GM21528 (cell line): ENCODE measurements at regions not wholly inside any gene's neighbourhood (a gene's known extent, or its start where the extent isn't known, plus 50 kb on each side); places are given as distances from the start of the nearest gene placed in this dataset.
"Not testable (repeated sequence)": the region's sequence is repeated elsewhere in the genome, so short reads cannot be mapped to it uniquely, and the experiment has no call there.

Source experiments
- ATAC-seq: cut with Tn5 transposase; IDR thresholded peaks from one replicate; pipeline ENCODE4 v1.9.1; 2021; ENCODE audit warnings: mild to moderate bottlenecking, moderate library complexity; ENCODE audit not compliant: unreplicated experiment, low FRiP score

DNA sequence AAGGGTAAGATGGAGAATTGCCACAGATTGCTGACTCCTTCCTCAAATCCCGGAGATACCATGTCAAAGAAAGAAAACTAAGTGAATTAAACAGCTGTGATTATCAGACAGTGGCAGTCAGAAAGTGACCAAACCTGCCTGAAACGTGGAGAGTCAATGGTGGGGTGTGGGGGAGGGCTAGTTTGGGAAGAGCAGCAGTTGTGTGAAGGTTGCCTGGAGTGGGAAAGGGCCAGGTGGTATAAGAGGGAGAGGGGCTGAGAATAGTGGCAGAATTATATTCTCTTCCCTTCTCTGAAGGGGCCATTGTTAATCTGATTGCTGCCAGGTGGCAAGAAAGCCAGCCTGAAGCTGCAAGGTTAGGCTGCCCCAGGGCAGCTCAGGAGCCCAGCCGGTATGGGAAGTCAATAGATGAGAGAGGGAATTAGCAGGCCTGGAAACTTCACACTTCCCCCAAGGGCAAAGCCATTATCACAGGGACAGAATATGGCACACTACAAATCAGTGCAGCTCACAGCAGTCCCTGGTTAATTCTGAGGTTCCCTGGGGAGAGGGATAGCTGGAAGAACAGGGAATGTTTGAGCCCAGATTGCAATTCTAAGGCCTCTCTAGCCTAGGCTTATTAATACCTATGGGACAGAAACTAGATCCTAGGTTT lies 83.9 kb upstream of the ITGB1 start:
- no peak for ATAC-seq

DNA sequence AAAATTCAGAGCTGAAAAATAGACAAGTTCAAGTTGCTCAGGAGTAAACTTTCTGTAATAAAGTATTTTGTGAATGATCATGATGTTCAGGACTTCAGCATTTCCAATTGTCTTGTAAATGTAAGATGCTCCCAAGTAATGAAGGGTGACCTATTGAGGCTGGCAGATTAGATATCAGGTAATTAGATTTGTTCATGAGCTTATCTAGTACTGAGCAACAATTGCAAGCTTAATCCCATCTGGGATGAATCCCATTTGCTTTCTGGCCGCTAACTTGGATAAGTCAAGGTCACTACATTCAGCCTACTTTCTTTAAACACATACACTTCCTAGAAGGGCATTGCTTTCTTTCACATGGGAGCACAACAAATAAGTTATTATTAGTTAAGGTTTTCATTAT lies 82.4 kb upstream of the ITGB1 start:
- ATAC-seq = no peak

DNA sequence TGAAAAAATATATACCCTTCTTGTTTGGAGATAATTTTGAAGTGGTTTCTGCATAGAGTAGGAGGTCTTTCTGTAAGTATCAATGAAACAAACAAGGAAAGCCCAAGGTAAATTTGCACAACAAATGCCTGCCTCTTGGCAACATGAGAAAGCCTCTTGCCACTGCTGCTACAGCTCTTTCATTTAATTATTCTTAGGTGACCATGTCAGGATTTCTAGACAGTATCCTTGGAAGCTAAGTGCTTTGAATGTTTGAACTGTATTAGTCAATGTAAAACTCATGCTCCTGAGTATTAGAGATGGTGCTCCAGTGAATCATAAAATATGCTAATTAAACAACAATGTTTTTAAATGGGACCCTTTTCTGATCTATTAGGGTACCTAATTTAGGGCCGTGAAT lies 81.2 kb upstream of the ITGB1 start:
- no peak for ATAC-seq

DNA sequence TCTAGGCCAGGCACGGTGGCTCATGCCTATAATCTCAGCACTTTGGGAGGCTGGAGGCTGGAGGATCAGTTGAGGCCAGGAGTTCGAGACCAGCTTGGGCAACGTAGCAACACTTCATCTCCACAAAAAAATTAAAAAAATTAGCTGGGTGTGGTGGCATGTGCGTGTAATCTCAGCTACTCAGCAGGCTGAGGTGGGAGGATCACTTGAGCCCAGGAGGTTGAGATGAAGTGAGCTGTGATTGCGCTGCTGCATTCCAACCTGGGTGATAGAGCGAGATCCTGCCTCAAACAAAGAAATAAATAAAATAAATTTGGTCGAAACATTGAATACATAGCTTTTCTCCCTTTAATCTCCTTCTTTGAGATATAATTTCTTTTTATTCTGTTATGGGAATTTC lies 80.6 kb upstream of the ITGB1 start:
- ATAC-seq = no peak

DNA sequence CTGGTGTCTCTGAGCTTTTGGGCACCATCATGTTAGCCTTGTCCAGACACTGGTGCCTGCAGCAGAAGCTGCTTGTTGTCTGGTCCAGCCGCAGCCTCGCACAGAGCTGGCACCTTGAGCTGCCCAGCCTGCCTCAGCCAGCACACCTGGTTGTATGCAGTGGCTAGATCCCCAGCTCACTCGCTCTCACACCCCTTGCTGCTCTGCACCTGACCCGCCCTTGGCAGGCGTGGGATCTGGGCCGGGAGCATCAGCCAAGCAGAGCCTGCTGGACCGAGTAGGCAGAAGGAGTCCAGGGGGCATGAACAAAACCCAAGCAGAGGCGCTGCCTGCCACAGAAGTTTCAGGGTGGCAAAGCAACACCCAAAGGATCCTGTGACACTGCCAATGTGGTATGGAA lies 79.7 kb upstream of the ITGB1 start:
- no peak for ATAC-seq

DNA sequence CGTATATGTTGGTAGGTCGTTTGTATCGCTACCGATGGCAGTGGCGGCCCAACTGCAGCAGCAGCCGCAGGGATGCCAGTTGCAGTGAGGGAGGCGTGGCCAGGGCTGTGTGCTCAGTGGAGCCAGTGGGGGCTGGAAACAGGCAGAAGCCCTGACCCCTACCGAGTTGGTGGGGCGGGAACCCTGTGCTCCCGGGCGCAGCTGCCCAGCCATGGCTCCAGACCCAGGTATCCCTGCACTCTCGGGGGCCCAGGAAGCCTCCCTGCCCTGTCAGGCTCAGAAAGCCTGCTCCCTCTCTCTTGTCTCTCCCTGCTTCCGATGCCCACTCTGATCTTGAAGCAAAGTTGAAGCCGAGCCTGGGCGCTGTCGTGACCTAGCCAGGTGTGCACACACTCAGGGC lies 78.6 kb upstream of the ITGB1 start:
- no peak for ATAC-seq

DNA sequence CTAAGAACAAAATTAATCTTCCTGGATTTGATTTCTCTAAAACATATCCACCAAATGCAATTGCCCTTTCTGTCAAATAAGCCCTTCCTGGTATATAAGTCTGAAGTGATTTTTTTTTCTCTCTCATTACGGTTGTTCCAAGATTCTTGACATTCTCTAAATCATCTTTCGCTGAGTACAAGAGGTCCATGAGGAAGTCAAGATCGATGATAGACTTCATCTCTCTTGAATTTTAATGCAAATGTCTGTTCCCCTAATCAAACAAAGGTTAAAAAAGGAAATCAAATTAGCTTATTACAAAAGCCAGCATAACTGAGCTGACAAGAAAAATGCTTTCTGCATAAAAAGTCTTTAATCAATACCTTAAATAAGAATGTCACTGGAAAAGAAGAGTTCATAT lies 77.4 kb upstream of the ITGB1 start:
- ATAC-seq = no peak

DNA sequence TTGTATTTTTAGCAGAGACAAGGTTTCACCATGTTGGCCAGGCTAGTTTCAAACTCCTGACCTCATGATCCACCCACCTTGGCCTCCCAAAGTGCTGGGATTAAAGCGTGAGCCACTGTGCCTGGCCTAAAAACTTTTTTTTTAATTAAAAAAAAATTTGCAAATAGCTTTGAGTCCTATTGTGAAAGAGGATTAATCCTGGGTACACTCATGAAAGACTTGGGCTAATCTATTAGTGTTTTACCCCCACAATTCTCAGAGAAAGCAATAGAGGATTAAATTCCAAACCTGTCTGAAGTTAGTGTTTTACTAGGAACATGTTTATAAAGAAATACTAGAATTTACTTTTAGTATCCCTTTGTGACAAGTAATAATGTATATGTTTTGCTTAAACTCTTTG lies 76.9 kb upstream of the ITGB1 start:
- ATAC-seq = no peak

DNA sequence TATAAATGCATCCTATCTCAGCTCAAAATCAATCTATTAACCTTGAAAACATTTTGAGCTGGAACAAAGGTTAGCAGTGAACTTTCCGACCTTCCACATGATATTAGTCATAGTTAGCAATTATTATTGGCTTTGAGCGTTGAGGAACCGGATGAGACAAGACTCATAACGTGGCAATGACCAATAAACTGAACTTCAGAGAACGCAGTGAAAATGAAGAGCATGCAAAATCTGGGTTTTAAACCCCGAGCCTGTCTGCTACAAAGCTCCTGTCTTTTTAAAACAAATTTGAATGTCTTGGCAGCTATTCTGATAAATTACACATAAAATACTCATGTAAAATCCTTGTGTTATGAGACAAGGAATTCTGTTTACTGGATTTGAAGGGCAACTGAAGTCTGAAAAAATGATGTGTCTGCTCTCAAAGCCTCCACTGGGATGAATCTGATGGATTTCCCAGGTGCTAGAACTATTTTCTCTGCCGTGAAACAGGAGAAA lies 74.7 kb upstream of the ITGB1 start:
- no peak for ATAC-seq

DNA sequence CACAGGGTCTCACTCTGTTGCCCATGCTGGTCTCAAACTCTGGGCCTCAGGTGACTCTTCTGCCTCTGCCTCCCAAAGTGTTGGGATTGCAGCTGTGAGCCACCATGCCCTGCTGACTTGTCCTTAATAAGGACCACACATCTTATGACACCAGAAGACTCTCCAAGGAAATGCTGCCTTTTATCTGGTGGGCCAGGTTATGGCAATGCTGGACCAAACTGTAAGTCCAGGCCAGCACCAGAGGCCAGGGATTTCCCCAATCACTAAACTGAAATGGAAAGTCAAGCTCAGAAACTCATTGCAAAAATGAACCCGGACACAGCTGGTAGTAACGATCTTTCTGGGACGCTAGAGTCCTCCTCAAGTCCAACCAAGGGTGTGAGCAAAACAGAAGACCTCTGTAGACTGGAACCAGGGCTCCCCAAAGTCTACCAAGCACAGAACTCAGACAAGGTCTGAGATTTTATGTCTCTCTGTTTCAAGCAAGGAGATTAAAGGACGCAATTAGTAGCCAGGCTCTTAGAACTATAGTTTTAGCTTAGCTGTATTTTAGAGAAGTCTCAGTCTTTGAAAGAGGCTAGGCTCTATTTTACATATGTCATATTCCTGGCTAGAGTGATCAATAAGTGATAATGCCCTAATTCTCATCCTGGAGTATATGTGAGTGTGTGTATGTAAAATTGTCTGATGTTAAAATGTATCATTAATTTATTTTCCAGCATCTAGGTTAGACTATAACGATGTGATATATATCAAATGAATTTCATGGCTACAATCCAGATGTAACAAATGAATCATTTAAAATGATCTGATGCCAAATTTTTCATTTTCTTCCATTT lies 74.0 kb upstream of the ITGB1 start:
- ATAC-seq = no peak

DNA sequence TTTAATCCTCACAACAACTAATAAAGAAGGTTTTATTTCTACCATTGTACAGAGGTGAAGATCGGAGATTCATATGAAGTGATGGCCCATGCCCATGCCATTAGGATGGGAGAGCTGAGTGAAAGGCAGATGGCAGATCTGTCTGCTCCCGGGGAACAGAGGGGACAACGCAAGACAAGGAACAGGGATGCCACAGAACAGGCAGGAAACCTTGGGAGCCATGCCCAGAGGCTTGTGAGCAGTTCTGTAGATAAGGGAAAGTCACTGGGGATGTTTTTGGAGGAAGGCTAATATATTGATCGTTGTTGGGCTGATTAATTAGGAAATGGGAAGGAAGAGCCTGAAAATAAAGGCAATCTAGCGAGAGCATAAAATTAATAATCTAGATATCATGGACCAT lies 73.1 kb upstream of the ITGB1 start:
- no peak for ATAC-seq

DNA sequence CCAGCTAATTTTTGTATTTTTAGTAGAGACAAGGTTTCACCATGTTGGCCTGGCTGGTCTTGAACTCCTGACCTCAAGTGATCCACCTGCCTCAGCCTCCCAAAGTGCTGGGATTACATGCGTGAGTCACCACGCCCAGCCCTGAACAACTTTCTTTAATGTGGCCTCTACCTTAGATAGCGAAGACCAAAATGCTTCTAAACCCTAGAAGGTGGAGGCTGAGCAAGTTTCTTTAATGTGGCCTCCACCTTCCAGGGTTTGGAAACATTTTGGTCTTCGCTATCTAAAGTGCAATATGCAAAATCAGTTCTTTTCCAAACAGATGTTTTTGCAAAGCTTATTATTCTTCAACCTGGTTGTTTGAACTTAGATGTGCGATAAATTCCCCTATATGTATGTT lies 70.5 kb upstream of the ITGB1 start:
- not testable (repeated sequence) for ATAC-seq

DNA sequence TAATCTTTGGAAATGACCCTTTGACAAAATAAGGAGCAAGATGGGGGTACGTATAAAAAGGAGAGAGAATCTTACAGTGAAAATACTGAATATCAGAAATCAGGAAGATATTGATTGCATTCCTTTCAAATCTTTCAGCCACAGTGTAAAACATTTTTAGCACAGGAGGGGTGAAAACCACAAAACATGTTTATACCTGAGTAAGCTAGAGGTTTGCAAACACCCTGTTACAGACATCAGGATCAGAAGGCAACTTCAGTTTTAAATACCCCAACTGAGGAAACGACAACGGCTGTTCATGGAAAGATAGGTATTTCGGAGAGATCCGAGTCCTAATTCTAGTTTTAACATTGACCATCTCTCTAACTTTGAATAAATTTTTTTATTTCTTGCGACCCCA lies 69.1 kb upstream of the ITGB1 start:
- ATAC-seq = no peak

DNA sequence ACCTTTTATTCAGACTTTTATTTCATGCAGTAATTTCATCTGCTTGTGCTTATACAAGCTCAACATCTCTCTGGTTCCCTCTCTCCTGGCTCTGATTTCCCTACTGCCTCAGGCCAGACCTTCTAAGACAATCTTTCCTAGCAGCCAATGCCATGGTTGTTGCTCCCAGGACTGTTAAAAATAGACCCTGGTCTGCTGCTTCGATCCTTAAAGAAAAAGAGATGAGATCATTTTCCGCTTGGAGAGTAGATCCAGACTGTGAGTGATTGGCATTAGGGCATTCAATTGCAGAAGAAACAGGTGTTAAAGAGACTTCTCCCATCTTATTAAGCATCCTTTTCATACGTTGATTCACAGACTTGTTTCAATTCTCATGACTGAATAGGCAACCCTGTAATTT lies 68.4 kb upstream of the ITGB1 start:
- no peak for ATAC-seq

DNA sequence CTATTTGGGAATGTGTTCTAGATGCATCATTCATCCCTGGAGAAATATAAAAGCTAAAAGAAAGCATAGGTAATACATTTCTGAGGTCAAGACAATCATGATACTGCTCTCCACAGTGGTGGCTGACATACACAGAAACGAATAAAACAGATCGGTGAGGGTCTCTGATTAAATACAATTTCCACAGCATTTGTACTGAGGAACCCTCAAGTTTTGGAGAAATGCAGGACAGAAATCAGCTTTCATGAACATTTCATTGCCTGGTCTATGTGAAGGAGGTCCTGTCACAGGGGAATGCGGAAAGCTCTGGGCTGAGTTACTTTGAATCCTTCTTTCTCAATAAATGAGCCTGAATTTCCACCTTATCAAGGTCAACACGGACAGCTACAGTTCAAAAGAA lies 67.9 kb upstream of the ITGB1 start:
- no peak for ATAC-seq

DNA sequence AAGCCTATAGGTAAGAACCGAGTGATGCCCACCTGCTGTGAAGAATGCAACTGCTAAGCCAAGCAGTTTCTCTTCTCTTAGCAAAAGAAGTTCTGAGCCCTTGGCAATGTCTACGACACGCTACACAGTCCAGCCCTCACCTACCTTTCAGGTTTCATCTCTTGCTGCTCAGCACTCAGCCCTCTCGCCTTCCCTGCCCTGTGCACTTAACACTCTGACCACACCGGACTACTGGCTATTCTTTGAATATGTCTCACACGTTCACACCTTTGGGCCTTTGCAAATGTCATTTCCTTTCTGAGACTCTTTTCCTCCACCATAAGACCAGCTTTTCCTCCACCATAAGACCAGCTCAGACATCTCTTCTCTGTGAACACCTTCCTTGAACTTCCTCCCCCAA lies 67.0 kb upstream of the ITGB1 start:
- no peak for ATAC-seq

DNA sequence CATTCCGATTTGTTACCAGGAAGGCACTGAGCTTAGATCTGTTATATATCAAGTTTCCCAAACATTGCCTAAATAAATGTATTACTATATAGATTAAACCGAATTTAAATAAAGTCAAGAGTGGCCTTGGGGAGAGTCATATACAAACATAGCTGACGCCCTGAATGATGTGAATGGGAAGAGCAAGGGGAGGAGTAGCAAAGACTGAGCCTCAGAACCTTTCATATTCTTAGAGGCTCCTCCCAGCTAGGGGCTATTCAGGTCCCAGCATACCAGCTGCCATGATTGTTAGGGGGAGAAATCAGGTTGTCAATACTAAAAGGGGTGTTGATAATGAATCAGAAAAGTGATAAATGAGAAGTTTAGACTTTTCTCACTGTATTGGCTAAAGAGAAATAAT lies 64.7 kb upstream of the ITGB1 start:
- no peak for ATAC-seq

DNA sequence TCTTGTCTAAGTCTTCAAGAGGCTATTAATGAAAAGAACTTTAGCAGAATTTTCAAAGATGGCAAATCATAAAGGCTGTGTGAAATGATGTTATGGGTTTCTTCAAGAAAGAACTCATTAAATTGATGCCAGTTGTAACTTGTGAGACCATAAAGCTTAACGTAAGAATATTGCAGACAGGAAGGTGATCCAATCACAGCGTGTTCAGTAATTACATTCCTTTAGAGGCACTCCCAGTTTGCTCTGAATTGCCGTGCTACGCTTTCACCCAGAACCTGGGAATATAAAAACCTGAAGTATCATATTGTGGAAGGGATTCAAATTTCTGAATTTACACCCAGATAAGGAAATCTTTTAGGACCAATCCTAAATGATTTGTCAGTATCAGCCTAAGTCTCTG lies 64.1 kb upstream of the ITGB1 start:
- ATAC-seq = no peak

DNA sequence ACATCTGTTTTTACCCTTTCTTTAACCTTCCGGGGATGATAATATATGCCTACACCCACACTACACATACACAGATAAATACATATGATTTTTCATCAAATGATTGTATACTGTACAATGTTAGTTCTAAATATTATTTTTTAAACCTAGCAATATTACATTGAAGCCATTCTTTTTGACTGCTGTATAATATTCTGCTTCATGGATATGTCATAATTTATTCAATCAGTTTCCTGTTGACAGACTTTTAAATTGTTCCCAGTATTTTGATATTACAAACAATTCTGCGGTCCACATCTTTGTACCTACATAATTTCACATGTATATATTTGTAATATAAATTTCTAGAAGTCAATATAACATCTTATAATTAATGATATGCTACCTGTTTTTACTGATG lies 59.0 kb upstream of the ITGB1 start:
- no peak for ATAC-seq

DNA sequence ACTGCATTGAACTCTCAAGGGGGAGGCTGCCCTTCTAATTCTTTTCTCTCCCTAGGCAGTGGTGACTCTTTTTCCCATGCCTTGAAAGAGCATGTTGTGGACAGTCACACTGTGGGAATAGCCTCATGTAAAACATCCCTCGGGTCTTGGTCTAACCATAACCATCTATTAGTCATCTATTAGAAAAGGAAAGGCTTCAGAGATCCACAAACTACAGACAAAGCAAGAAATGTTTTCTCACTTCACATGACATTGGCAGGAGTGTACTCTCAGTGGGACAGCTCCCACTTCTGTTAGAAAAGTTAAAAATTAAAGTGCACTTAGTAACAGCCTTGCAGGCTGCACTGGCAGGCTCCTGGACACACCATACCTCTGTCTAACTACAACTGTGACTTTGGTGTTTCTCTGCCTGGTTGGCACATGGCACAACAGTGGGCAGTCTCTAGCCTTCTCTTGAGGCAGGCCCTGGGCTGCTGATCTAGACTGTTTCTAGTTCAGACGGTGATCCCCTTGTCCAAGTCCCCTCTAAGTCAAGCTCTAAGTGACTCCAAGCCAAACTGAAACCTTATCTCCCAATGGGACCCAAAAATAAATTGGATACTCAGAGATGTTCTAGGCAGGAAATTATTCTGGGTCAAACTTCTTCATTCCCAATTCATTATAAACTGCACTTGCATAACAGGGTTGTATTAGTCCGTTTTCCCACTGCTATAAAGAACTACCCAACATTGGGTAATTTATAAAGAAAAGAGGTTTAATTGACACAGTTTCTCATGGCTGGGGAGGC lies 57.9 kb upstream of the ITGB1 start:
- ATAC-seq = no peak

DNA sequence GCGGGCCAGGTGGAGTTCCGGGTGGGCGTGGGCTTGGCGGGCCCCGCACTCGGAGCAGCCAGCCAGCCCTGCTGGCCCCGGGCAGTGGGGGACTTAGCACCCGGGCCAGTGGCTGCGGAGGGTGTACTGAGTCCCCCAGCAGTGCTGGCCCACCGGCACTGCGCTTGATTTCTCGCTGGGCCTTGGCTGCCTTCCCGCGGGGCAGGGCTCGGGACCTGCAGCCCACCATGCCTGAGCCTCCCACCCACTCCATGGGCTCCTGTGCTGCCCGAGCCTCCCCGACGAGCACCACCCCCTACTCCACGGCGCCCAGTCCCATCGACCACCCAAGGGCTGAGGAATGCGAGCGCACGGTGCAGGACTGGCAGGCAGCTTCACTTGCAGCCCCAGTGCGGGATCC lies 55.3 kb upstream of the ITGB1 start:
- not testable (repeated sequence) for ATAC-seq
